Chondrocyte (in vitro differentiated cells): ENCODE measurements at regions not wholly inside any gene's neighbourhood (a gene's known extent, or its start where the extent isn't known, plus 50 kb on each side); places are given as distances from the start of the nearest gene placed in this dataset.
A peak's percentile ranks its signal among the peaks of the same experiment; 100 is the strongest.

Source experiments
- DNase-seq: peaks from one replicate; pipeline ENCODE4 v3.0.0; 2021; ENCODE audit warnings: mixed read lengths, low spot score
- H3K27ac Mint-ChIP-seq: one replicate; pipeline ENCODE4 v1.8.0; 2021; ENCODE audit warnings: mild to moderate bottlenecking, moderate library complexity, mixed read lengths; ENCODE audit not compliant: unreplicated experiment
- H3K27me3 Mint-ChIP-seq: 2 replicates; pipeline ENCODE4 v1.8.0; 2021; ENCODE audit warnings: low read depth, mixed read lengths
- H3K36me3 Mint-ChIP-seq: 2 replicates; pipeline ENCODE4 v1.8.0; 2021; ENCODE audit warnings: low read depth, mixed read lengths
- H3K4me1 Mint-ChIP-seq: 2 replicates; pipeline ENCODE4 v1.8.0; 2021; ENCODE audit warnings: low read depth, mild to moderate bottlenecking, mixed read lengths
- H3K4me3 Mint-ChIP-seq: one replicate; pipeline ENCODE4 v1.8.0; 2021; ENCODE audit warnings: mild to moderate bottlenecking, moderate library complexity, mixed read lengths; ENCODE audit not compliant: unreplicated experiment
- H3K9me3 Mint-ChIP-seq: 2 replicates; pipeline ENCODE4 v1.8.0; 2021; ENCODE audit warnings: low read depth, mixed read lengths
- TF ChIP-seq, protein P1 (sequence below): fragments of 200-600 bp; sonication (generic); IDR thresholded peaks from 2 replicates; pipeline ENCODE4 v1.5.0; 2021; ENCODE audit warnings: antibody characterized with exemption, mild to moderate bottlenecking, moderate library complexity

DNA sequence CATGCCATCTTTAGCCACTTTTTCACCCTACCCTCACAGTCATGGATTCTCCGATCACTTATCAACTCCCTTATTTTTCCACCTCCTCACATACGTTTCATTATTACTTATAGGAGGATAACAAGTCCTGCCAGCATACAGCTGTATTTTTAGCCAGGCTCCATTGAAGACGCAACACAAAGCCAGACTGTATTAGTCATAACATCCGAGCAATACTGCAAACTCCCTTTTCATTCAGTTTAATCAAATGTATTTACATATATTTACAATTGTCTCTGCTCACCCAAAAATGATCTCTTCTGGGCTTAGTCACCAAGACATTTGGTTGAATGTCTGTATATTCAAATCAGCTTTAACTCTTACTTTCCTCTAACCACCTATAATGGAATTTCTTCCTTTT, 126.4 kb upstream of the PRLR start:
- TF ChIP-seq, protein P1, sequence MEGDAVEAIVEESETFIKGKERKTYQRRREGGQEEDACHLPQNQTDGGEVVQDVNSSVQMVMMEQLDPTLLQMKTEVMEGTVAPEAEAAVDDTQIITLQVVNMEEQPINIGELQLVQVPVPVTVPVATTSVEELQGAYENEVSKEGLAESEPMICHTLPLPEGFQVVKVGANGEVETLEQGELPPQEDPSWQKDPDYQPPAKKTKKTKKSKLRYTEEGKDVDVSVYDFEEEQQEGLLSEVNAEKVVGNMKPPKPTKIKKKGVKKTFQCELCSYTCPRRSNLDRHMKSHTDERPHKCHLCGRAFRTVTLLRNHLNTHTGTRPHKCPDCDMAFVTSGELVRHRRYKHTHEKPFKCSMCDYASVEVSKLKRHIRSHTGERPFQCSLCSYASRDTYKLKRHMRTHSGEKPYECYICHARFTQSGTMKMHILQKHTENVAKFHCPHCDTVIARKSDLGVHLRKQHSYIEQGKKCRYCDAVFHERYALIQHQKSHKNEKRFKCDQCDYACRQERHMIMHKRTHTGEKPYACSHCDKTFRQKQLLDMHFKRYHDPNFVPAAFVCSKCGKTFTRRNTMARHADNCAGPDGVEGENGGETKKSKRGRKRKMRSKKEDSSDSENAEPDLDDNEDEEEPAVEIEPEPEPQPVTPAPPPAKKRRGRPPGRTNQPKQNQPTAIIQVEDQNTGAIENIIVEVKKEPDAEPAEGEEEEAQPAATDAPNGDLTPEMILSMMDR: no peak
- H3K9me3 Mint-ChIP-seq: peaks cover 13% of the 10 kb centered on the region
- H3K4me3 Mint-ChIP-seq: no peak overlapping the region
- DNase-seq: no peak
- no peak overlapping the region for H3K27ac Mint-ChIP-seq
- peaks cover 2% of the 10 kb centered on the region for H3K36me3 Mint-ChIP-seq
- H3K27me3 Mint-ChIP-seq: peaks cover 6% of the 10 kb centered on the region
- H3K4me1 Mint-ChIP-seq: no peaks in the 10 kb centered on the region

DNA sequence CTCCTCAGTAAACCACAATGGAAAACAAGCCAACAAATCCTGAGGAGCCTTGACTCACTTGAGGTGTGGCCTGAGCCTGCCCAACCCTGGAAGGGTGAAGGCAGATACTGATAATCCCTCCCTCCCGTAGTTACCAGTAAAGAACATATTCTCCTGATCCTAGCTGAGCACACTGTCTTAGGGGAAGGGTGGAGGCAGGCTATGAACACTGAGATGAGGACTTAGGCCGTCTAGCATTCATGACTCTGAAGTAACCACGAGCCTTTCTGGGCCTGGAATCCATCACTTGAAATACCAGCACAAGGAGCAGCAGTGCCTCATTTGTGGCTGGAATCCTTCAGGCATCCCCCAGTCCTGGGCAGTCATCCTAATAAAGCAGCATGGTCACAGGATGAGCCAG, 124.5 kb upstream of the PRLR start:
- Mint-ChIP-seq H3K27ac (no peak overlapping the region), H3K9me3 (peaks cover 29% of the 10 kb centered on the region), H3K4me3 (no peak overlapping the region), H3K36me3 (peaks cover 2% of the 10 kb centered on the region), H3K4me1 (no peaks in the 10 kb centered on the region), H3K27me3 (peaks cover 2% of the 10 kb centered on the region)
- TF ChIP-seq, protein P1: no peak
- no peak for DNase-seq

DNA sequence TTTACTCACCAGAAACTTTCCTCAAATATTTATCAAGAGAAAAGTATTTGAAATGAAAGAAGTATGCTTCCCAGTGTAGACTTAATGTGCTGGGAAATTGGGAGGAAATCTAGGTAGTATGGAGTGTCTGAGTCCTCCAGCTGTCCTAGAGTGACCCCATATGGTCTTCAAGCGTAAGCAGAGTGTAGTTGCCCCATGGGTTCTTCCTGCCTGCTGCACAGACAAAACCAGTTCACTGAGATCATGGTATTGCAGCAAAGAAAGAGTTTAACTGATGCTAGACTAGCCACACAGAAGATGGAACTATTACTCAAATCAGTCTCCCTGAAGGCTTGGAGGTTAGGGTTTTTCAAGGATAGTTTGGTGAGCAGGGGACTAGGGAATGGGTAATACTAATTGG, 114.9 kb upstream of the PRLR start:
- Mint-ChIP-seq H3K27me3 (no peaks in the 10 kb centered on the region), H3K4me3 (no peak overlapping the region), H3K4me1 (no peaks in the 10 kb centered on the region), H3K27ac (no peak overlapping the region), H3K9me3 (peaks cover 8% of the 10 kb centered on the region), H3K36me3 (no peaks in the 10 kb centered on the region)
- no peak for DNase-seq
- TF ChIP-seq, protein P1: peak; percentile 29

DNA sequence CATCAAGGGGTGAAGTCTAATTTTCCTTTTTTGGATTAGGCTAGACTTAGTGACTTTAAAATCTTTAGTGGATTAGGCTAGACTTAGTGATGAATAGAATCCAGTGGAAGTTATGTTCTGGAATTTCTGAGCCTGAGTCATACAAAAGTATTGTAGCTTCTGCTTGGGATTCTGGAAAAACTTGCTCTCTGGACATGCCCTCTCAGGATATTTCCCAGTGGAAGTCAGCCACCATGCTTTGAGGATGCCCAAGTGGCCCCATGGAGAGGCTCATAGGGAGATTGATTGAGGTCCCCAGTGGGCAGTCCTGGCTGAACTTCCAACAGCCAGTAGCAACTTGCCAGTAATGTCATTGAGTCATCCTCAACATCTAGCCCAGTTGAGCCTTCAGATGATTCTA, 112.4 kb upstream of the PRLR start:
- Mint-ChIP-seq H3K27me3 (no peaks in the 10 kb centered on the region), H3K9me3 (peaks cover 7% of the 10 kb centered on the region), H3K4me3 (no peak overlapping the region), H3K27ac (no peak overlapping the region), H3K36me3 (no peaks in the 10 kb centered on the region), H3K4me1 (no peaks in the 10 kb centered on the region)
- TF ChIP-seq, protein P1: no peak
- DNase-seq: no peak

DNA sequence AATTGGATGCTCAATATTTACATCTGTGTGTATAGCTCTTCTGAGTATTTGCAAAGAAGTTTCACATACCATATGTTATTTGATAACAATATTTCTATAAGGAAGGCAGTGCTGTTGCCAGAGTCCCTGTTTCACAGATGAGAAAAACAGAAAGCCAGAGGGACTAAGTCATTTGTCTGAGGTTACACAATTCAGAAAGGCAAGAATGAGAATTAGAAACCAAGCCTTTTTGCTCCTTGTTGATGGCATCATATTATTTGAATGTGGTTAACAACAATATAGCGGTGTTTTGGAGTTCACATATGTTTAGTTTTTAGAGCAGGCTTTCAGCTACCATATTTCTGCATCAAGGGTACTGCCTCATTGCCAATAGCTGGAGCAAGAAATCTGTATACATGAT, 110.9 kb upstream of the PRLR start:
- no peak for DNase-seq
- H3K27ac Mint-ChIP-seq: no peak overlapping the region
- TF ChIP-seq, protein P1: no peak
- H3K4me1 Mint-ChIP-seq: no peaks in the 10 kb centered on the region
- H3K36me3 Mint-ChIP-seq: no peaks in the 10 kb centered on the region
- no peak overlapping the region for H3K4me3 Mint-ChIP-seq
- peaks cover 7% of the 10 kb centered on the region for H3K9me3 Mint-ChIP-seq
- H3K27me3 Mint-ChIP-seq: no peaks in the 10 kb centered on the region
